NCI-H2171 treated with DMSO at 0.1 percent for 48 hours (cell line): ENCODE measurements at regions not wholly inside any gene's neighbourhood (a gene's known extent, or its start where the extent isn't known, plus 50 kb on each side); places are given as distances from the start of the nearest gene placed in this dataset.
"Not testable (repeated sequence)": the region's sequence is repeated elsewhere in the genome, so short reads cannot be mapped to it uniquely, and the experiment has no call there.

ENCODE experiments used
- DNase-seq: peaks from one replicate; lab custom pipeline; 2025; lab: John Stamatoyannopoulos, UW

GRCh38 chr2:84214455-84214854, 244.6 kb downstream of the SUCLG1 start:
- no peak for DNase-seq

- no peak for DNase-seq
These were observed 246.3 kb downstream of the SUCLG1 start for GRCh38 chr2:84212611-84213314.

- DNase-seq, result no peak
These were observed 249.1 kb downstream of the SUCLG1 start for GRCh38 chr2:84209941-84210340.

GRCh38 chr2:84204995-84205394, 254.1 kb downstream of the SUCLG1 start:
- no peak for DNase-seq

GRCh38 chr2:84202166-84202565, 256.9 kb downstream of the SUCLG1 start:
- DNase-seq, result no peak

- DNase-seq, result no peak
These were observed 257.9 kb downstream of the SUCLG1 start for GRCh38 chr2:84201158-84201557.

- DNase-seq, result no peak
These were observed 261.2 kb downstream of the SUCLG1 start for GRCh38 chr2:84197901-84198300.

- DNase-seq, result no peak
These were observed 264.0 kb downstream of the SUCLG1 start for GRCh38 chr2:84194949-84195644.

GRCh38 chr2:84194181-84194580, 264.9 kb downstream of the SUCLG1 start:
- DNase-seq, result no peak

GRCh38 chr2:84187258-84187657, 271.8 kb downstream of the SUCLG1 start:
- no peak for DNase-seq

GRCh38 chr2:84181927-84182326, 277.2 kb downstream of the SUCLG1 start:
- DNase-seq, result no peak

- DNase-seq, result no peak
These were observed 281.3 kb downstream of the SUCLG1 start for GRCh38 chr2:84177733-84178132.

GRCh38 chr2:84175970-84176369, 283.1 kb downstream of the SUCLG1 start:
- no peak for DNase-seq

- DNase-seq, result no peak
These were observed 283.7 kb downstream of the SUCLG1 start for GRCh38 chr2:84175340-84175739.

- no peak for DNase-seq
These were observed 286.0 kb downstream of the SUCLG1 start for GRCh38 chr2:84173041-84173440.

GRCh38 chr2:84170979-84171378, 288.1 kb downstream of the SUCLG1 start:
- no peak for DNase-seq

GRCh38 chr2:84169871-84170270, 289.2 kb downstream of the SUCLG1 start:
- no peak for DNase-seq

GRCh38 chr2:84168552-84168951, 290.5 kb downstream of the SUCLG1 start:
- not testable (repeated sequence) for DNase-seq

- DNase-seq, result no peak
These were observed 293.8 kb downstream of the SUCLG1 start for GRCh38 chr2:84165256-84165655.

GRCh38 chr2:84160453-84160852, 298.6 kb downstream of the SUCLG1 start:
- DNase-seq, result no peak

GRCh38 chr2:84158605-84159004, 300.5 kb downstream of the SUCLG1 start:
- no peak for DNase-seq

GRCh38 chr2:84152462-84152861, 306.6 kb downstream of the SUCLG1 start:
- no peak for DNase-seq

GRCh38 chr2:84144345-84144744, 314.7 kb downstream of the SUCLG1 start:
- no peak for DNase-seq

GRCh38 chr2:84137034-84137433, 322.0 kb downstream of the SUCLG1 start:
- no peak for DNase-seq
